ENCODE measurements at regions not wholly inside any gene's neighbourhood (a gene's known extent, or its start where the extent isn't known, plus 50 kb on each side); places are given as distances from the start of the nearest gene placed in this dataset.

GRCh38 chr9:18255158-18255629, 218.8 kb upstream of the ADAMTSL1 start:
- Histone ChIP-seq H3K9me3 (replicated peaks; ENCODE audit: control insufficient read depth, insufficient read depth, low read length) (no peaks in the 10 kb centered on the region), H3K4me3 (no peak overlapping the region), H3K4me2 (ENCODE audit: control insufficient read depth, insufficient read depth) (no peak overlapping the region), H3K4me1 (ENCODE audit: control insufficient read depth, insufficient read depth, low read length) (no peaks in the 10 kb centered on the region), H3K79me2 (ENCODE audit: control insufficient read depth, insufficient read depth, low read length) (no peaks in the 10 kb centered on the region), H4K20me1 (ENCODE audit: control insufficient read depth, insufficient read depth) (no peaks in the 10 kb centered on the region), H2AFZ (ENCODE audit: control insufficient read depth, low read depth, low read length) (no peak overlapping the region), H3K27me3 (replicated peaks in 1 of 2; ENCODE audit: control insufficient read depth in 2 of 2, insufficient read depth in 2 of 2, low read length in 1 of 2) (no peaks in the 10 kb centered on the region), H3K36me3 (ENCODE audit: control insufficient read depth in 2 of 2, insufficient read depth in 2 of 2, low read length in 1 of 2) (no peaks in the 10 kb centered on the region), H3K27ac (ENCODE audit: control insufficient read depth, insufficient read depth) (no peak overlapping the region), H3K9ac (ENCODE audit: control insufficient read depth, insufficient read depth, low read length) (no peak overlapping the region)
- no TSS peak for BruUV-seq (replicated peaks)
- TF ChIP-seq CTCF (IDR thresholded peaks at IDR 0.05 in 2 of 3, conservative IDR thresholded peaks at IDR 0.05 in 1 of 3; ENCODE audit: control insufficient read depth in 2 of 3, extremely low read depth in 1 of 3, insufficient read depth in 1 of 3, low read depth in 3 of 3, low read length in 3 of 3) (peak; percentile 80 to 92 (median 88)), SMC3 (IDR thresholded peaks at IDR 0.05; ENCODE audit: borderline replicate concordance, low read length) (peak; percentile 85), KAT2A (conservative IDR thresholded peaks at IDR 0.05; ENCODE audit: control insufficient read depth, low read depth, low read length) (no peak), YY1 (IDR thresholded peaks at IDR 0.05; ENCODE audit: low read depth, low read length) (peak; percentile 55), STAT3 (IDR thresholded peaks at IDR 0.05; ENCODE audit: low read depth, low read length) (no peak), IRF4 (IDR thresholded peaks at IDR 0.05; ENCODE audit: low read depth, low read length) (0 out of 2 replicates have a peak, but pooled peaks have one; percentile 16), RAD21 (IDR thresholded peaks at IDR 0.05; ENCODE audit: insufficient read depth, low read depth, low read length) (peak; percentile 96)
- DNase-seq (ENCODE audit: low read depth, low spot score) (peak; percentile 9), ATAC-seq (peak; percentile 96), FAIRE-seq (peak; percentile 87)
- 0% methylated on average over 9 of the region's 9 CpGs for WGBS (ENCODE audit: insufficient coverage, insufficient replicate concordance, low lambda C conversion rate, missing lambda C conversion rate)
- CTCF ChIA-PET: interaction anchor here (0.5 to 5.4 kb wide), 50 partner anchors 11 to 1432 kb away, joined by 3 to 105 read pairs (median 3); no protein-coding TSS in a partner anchor
- SMC1A ChIA-PET (ENCODE audit: uncharacterized antibody, unreplicated experiment): interaction anchor here (0.6 to 4.0 kb wide), 20 partner anchors 26 to 1877 kb away, joined by 3 to 30 read pairs (median 4); partner anchors contain the start of gene SAXO1
- in situ Hi-C loops (cut with MboI) (loop anchor here (25.0 kb wide), 2 partner anchors 907 to 1207 kb away; no protein-coding TSS in a partner anchor), intact Hi-C loops (cut with micrococcal nuclease; ENCODE audit: unreplicated experiment) (loop anchor here (1.0 to 10.0 kb wide), 7 partner anchors 142 to 1202 kb away; no protein-coding TSS in a partner anchor)
- POLR2A ChIA-PET: no interaction called here
- RAD21 ChIA-PET (ENCODE audit: unreplicated experiment): interaction anchor here (0.6 to 2.8 kb wide), 14 partner anchors 25 to 1202 kb away, joined by 3 to 42 read pairs (median 3); partner anchors contain the start of gene RRAGA
